ENCODE measurements at regions not wholly inside any gene's neighbourhood (a gene's known extent, or its start where the extent isn't known, plus 50 kb on each side); places are given as distances from the start of the nearest gene placed in this dataset.

- no peak overlapping the region for H3K4me3 Mint-ChIP-seq (ENCODE audit: unreplicated experiment)
- TF ChIP-seq CTCF (IDR thresholded peaks at IDR 0.05): no peak
- H3K27me3 Mint-ChIP-seq (ENCODE audit: low read depth): peaks cover 8% of the 10 kb centered on the region
- no peaks in the 10 kb centered on the region for H3K36me3 Mint-ChIP-seq (ENCODE audit: low read depth)
- DNase-seq (ENCODE audit: low spot score): no peak
- no peak overlapping the region for H3K27ac Mint-ChIP-seq (ENCODE audit: unreplicated experiment)
- peaks cover 11% of the 10 kb centered on the region for H3K4me1 Mint-ChIP-seq (ENCODE audit: low read depth)
- H3K9me3 Mint-ChIP-seq (ENCODE audit: low read depth): no peaks in the 10 kb centered on the region
Observed at GRCh38 chr1:99457381-99458165, 188.3 kb upstream of the PALMD start.

GRCh38 chr1:99461499-99461898 is 184.4 kb upstream of the PALMD start:
- DNase-seq (ENCODE audit: low spot score): no peak
- Mint-ChIP-seq H3K4me3 (ENCODE audit: unreplicated experiment) (no peak overlapping the region), H3K27me3 (ENCODE audit: low read depth) (peaks cover 22% of the 10 kb centered on the region), H3K4me1 (ENCODE audit: low read depth) (peaks cover 9% of the 10 kb centered on the region), H3K27ac (ENCODE audit: unreplicated experiment) (no peak overlapping the region), H3K9me3 (ENCODE audit: low read depth) (no peaks in the 10 kb centered on the region), H3K36me3 (ENCODE audit: low read depth) (no peaks in the 10 kb centered on the region)
- TF ChIP-seq CTCF (IDR thresholded peaks at IDR 0.05): no peak

GRCh38 chr1:99464738-99465137 is 181.2 kb upstream of the PALMD start:
- Mint-ChIP-seq H3K36me3 (ENCODE audit: low read depth) (no peaks in the 10 kb centered on the region), H3K27ac (ENCODE audit: unreplicated experiment) (no peak overlapping the region)
- TF ChIP-seq CTCF (IDR thresholded peaks at IDR 0.05): no peak

GRCh38 chr1:99465176-99465900 is 180.6 kb upstream of the PALMD start:
- no peak overlapping the region for H3K4me3 Mint-ChIP-seq (ENCODE audit: unreplicated experiment)
- H3K9me3 Mint-ChIP-seq (ENCODE audit: low read depth): no peaks in the 10 kb centered on the region
- no peak for TF ChIP-seq CTCF (IDR thresholded peaks at IDR 0.05)
- no peak for DNase-seq (ENCODE audit: low spot score)
- H3K4me1 Mint-ChIP-seq (ENCODE audit: low read depth): peaks cover 8% of the 10 kb centered on the region
- H3K27ac Mint-ChIP-seq (ENCODE audit: unreplicated experiment): no peak overlapping the region
- no peaks in the 10 kb centered on the region for H3K36me3 Mint-ChIP-seq (ENCODE audit: low read depth)
- peaks cover 27% of the 10 kb centered on the region for H3K27me3 Mint-ChIP-seq (ENCODE audit: low read depth)

More at GRCh38 chr1:99464738-99465137, 181.2 kb upstream of the PALMD start:
- Mint-ChIP-seq H3K9me3 (ENCODE audit: low read depth) (no peaks in the 10 kb centered on the region), H3K4me1 (ENCODE audit: low read depth) (peaks cover 6% of the 10 kb centered on the region), H3K27me3 (ENCODE audit: low read depth) (peaks cover 27% of the 10 kb centered on the region), H3K4me3 (ENCODE audit: unreplicated experiment) (no peak overlapping the region)
- DNase-seq (ENCODE audit: low spot score): no peak

GRCh38 chr1:99467645-99468044 is 178.3 kb upstream of the PALMD start:
- peaks cover 8% of the 10 kb centered on the region for H3K4me1 Mint-ChIP-seq (ENCODE audit: low read depth)
- peaks cover 19% of the 10 kb centered on the region for H3K27me3 Mint-ChIP-seq (ENCODE audit: low read depth)
- no peaks in the 10 kb centered on the region for H3K36me3 Mint-ChIP-seq (ENCODE audit: low read depth)
- no peak for DNase-seq (ENCODE audit: low spot score)
- H3K9me3 Mint-ChIP-seq (ENCODE audit: low read depth): no peaks in the 10 kb centered on the region
- no peak overlapping the region for H3K27ac Mint-ChIP-seq (ENCODE audit: unreplicated experiment)
- no peak overlapping the region for H3K4me3 Mint-ChIP-seq (ENCODE audit: unreplicated experiment)
- TF ChIP-seq CTCF (IDR thresholded peaks at IDR 0.05): no peak
